IPS-18c (cell line): ENCODE measurements at regions not wholly inside any gene's neighbourhood (a gene's known extent, or its start where the extent isn't known, plus 50 kb on each side); places are given as distances from the start of the nearest gene placed in this dataset.
"Not testable (repeated sequence)": the region's sequence is repeated elsewhere in the genome, so short reads cannot be mapped to it uniquely, and the experiment has no call there.

Experiments used
- H3K4me3 ChIP-seq: 2 replicates; pipeline ENCODE4 v1.7.0; 2013; ENCODE audit warnings: low read depth, mild to moderate bottlenecking, low read length, moderate library complexity; ENCODE audit not compliant: insufficient read depth
- H3K9me3 ChIP-seq: one replicate; pipeline ENCODE4 v1.6.1; 2013; ENCODE audit warnings: mild to moderate bottlenecking, low read length, moderate library complexity; ENCODE audit not compliant: control insufficient read depth, insufficient read depth

GRCh38 chr1:58089898-58090534 lies 456.5 kb downstream of the OMA1 start:
- Histone ChIP-seq H3K9me3 (no peaks in the 10 kb centered on the region), H3K4me3 (no peak overlapping the region)

GRCh38 chr1:58084266-58084665 lies 462.3 kb downstream of the OMA1 start:
- H3K4me3 ChIP-seq = no peak overlapping the region
- H3K9me3 ChIP-seq = no peaks in the 10 kb centered on the region

GRCh38 chr1:58082596-58082995 lies 463.9 kb downstream of the OMA1 start:
- Histone ChIP-seq H3K9me3 (no peaks in the 10 kb centered on the region), H3K4me3 (no peak overlapping the region)

GRCh38 chr1:58076258-58076657 lies 470.3 kb downstream of the OMA1 start:
- no peaks in the 10 kb centered on the region for H3K9me3 ChIP-seq
- H3K4me3 ChIP-seq = no peak overlapping the region

GRCh38 chr1:58075188-58075578 lies 471.3 kb downstream of the OMA1 start:
- no peak overlapping the region for H3K4me3 ChIP-seq
- no peaks in the 10 kb centered on the region for H3K9me3 ChIP-seq

GRCh38 chr1:58072450-58072849 lies 474.1 kb downstream of the OMA1 start:
- H3K9me3 ChIP-seq = no peaks in the 10 kb centered on the region
- H3K4me3 ChIP-seq = no peak overlapping the region

- Histone ChIP-seq H3K4me3 (no peak overlapping the region), H3K9me3 (no peaks in the 10 kb centered on the region)
These were observed 479.4 kb downstream of the OMA1 start for GRCh38 chr1:58067082-58067481.

- Histone ChIP-seq H3K4me3 (no peak overlapping the region), H3K9me3 (no peaks in the 10 kb centered on the region)
These were observed 481.0 kb downstream of the OMA1 start for GRCh38 chr1:58065520-58065919.

- Histone ChIP-seq H3K9me3 (no peaks in the 10 kb centered on the region), H3K4me3 (no peak overlapping the region)
These were observed 482.4 kb downstream of the OMA1 start for GRCh38 chr1:58064166-58064565.

GRCh38 chr1:58063095-58063494 lies 483.4 kb downstream of the OMA1 start:
- Histone ChIP-seq H3K9me3 (no peaks in the 10 kb centered on the region), H3K4me3 (no peak overlapping the region)

GRCh38 chr1:58062635-58063034 lies 483.9 kb downstream of the OMA1 start:
- H3K4me3 ChIP-seq = no peak overlapping the region

GRCh38 chr1:58060559-58061170 lies 485.9 kb downstream of the OMA1 start:
- Histone ChIP-seq H3K4me3 (no peak overlapping the region), H3K9me3 (no peaks in the 10 kb centered on the region)

More at GRCh38 chr1:58062635-58063034, 483.9 kb downstream of the OMA1 start:
- H3K9me3 ChIP-seq = no peaks in the 10 kb centered on the region

GRCh38 chr1:58059789-58060188 lies 486.7 kb downstream of the OMA1 start:
- Histone ChIP-seq H3K9me3 (no peaks in the 10 kb centered on the region), H3K4me3 (no peak overlapping the region)

GRCh38 chr1:58058323-58058722 lies 488.2 kb downstream of the OMA1 start:
- H3K4me3 ChIP-seq = no peak overlapping the region

GRCh38 chr1:58057826-58058225 lies 488.7 kb downstream of the OMA1 start:
- Histone ChIP-seq H3K4me3 (no peak overlapping the region), H3K9me3 (no peaks in the 10 kb centered on the region)

More at GRCh38 chr1:58058323-58058722, 488.2 kb downstream of the OMA1 start:
- H3K9me3 ChIP-seq = no peaks in the 10 kb centered on the region

GRCh38 chr1:58051187-58051586 lies 495.3 kb downstream of the OMA1 start:
- H3K9me3 ChIP-seq, H3K4me3 ChIP-seq: not testable (repeated sequence)

- Histone ChIP-seq H3K9me3 (peaks cover 2% of the 10 kb centered on the region), H3K4me3 (no peak overlapping the region)
These were observed 499.2 kb downstream of the OMA1 start for GRCh38 chr1:58047265-58047858.

GRCh38 chr1:58045094-58045705 lies 501.3 kb downstream of the OMA1 start:
- no peak overlapping the region for H3K4me3 ChIP-seq

More at GRCh38 chr1:58045094-58045705, 501.3 kb downstream of the OMA1 start:
- H3K9me3 ChIP-seq = no peaks in the 10 kb centered on the region
